ENCODE measurements at regions not wholly inside any gene's neighbourhood (a gene's known extent, or its start where the extent isn't known, plus 50 kb on each side); places are given as distances from the start of the nearest gene placed in this dataset.

DNA sequence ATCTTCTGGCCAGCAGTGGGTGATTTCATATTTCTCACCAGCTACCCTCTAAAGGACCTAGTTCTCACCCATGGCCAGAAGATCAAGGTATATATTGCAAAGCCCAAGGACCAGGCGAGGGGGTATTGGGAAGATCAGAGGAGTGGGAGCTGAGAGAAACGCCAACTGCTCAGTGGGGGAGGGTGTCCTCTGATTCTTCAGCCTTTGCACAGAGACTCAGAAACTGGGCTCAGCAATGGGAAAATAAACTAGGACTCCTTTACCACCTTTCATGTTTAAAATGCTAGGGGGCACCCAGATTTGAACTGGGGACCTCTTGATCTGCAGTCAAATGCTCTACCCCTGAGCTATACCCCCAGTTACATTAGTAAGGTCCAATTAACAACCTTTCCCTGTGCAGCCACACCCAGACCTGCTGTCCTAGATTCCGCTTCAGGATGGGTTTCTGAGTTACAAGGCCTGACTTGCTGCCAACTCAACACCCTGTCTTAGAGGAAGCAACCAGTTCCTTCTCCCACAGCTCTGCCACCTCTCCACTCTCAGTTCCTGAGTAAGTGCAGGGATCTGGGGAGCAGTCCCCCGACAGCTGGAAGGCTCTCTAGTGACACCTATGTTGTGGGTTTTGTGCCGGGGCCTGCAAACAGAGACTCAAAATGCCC, 93.5 kb downstream of the ZNF783 start:
- Histone ChIP-seq H3K27me3 (ENCODE audit: insufficient read depth, low read length) (no peaks in the 10 kb centered on the region), H2AFZ (ENCODE audit: low read depth, low read length, poor library complexity, severe bottlenecking) (no peak overlapping the region), H3K9me3 (ENCODE audit: control insufficient read depth in 1 of 2, insufficient read depth in 1 of 2, low read depth in 1 of 2, low read length in 2 of 2) (no peaks in the 10 kb centered on the region; a peak in 1 of 4 replicates), H4K20me1 (ENCODE audit: insufficient read depth) (no peaks in the 10 kb centered on the region), H3K9ac (ENCODE audit: low read length) (no peak overlapping the region), H3K36me3 (ENCODE audit: control insufficient read depth in 1 of 2, insufficient read depth in 2 of 2, low read length in 2 of 2) (no peaks in the 10 kb centered on the region), H3K4me2 (ENCODE audit: low read length) (no peak overlapping the region; the same call in 1 of the 2 replicates), H3K27ac (ENCODE audit: low read depth, low read length) (no peak overlapping the region; the same call in 1 of the 2 replicates), H3K9me2 (ENCODE audit: insufficient read depth) (no peaks in the 10 kb centered on the region), H3K4me3 (replicated peaks in 1 of 2; ENCODE audit: low read depth in 1 of 2, low read length in 2 of 2) (no peak overlapping the region), H3K4me1 (ENCODE audit: control insufficient read depth in 1 of 2, insufficient read depth in 2 of 2, low read length in 2 of 2) (peaks cover 0 to 21% of the 10 kb centered on the region in 2 experiments; a peak in 1 of 4 replicates), H3K79me2 (ENCODE audit: insufficient read depth, low read length) (no peaks in the 10 kb centered on the region)
- ChIA-PET CTCF (interaction anchor here (0.6 to 1.2 kb wide), 3 partner anchors 20 to 51 kb away, joined by 3 to 4 read pairs (median 3); no protein-coding TSS in a partner anchor), RAD21 (ENCODE audit: low non-redundant PET in 1 of 2, low total read pairs in 2 of 2, uncharacterized antibody in 2 of 2, unreplicated experiment in 2 of 2) (no interaction called here), POLR2A (no interaction called here)
- intact Hi-C loops (cut with micrococcal nuclease): loop anchor here (1.0 kb wide), 1 partner anchor 45 kb away; no protein-coding TSS in a partner anchor
- TSS peak; percentile 99 for BruUV-seq (replicated peaks)
- DNase-seq (ENCODE audit: low read depth, low spot score): peak; percentile 70
- ATAC-seq: peak; percentile 88
- TF ChIP-seq SIN3A (IDR thresholded peaks at IDR 0.05; ENCODE audit: low read depth): no peak
- TF ChIP-seq, protein P1, sequence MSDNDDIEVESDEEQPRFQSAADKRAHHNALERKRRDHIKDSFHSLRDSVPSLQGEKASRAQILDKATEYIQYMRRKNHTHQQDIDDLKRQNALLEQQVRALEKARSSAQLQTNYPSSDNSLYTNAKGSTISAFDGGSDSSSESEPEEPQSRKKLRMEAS (IDR thresholded peaks at IDR 0.05): peak; percentile 29; the same call in 1 of the 2 replicates
- TF ChIP-seq, protein P2, sequence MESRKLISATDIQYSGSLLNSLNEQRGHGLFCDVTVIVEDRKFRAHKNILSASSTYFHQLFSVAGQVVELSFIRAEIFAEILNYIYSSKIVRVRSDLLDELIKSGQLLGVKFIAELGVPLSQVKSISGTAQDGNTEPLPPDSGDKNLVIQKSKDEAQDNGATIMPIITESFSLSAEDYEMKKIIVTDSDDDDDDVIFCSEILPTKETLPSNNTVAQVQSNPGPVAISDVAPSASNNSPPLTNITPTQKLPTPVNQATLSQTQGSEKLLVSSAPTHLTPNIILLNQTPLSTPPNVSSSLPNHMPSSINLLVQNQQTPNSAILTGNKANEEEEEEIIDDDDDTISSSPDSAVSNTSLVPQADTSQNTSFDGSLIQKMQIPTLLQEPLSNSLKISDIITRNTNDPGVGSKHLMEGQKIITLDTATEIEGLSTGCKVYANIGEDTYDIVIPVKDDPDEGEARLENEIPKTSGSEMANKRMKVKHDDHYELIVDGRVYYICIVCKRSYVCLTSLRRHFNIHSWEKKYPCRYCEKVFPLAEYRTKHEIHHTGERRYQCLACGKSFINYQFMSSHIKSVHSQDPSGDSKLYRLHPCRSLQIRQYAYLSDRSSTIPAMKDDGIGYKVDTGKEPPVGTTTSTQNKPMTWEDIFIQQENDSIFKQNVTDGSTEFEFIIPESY (IDR thresholded peaks at IDR 0.05; ENCODE audit: extremely low read depth, insufficient replicate concordance, low read length): no peak
- peak; percentile 45; the same call in 1 of the 2 replicates for TF ChIP-seq CEBPB (IDR thresholded peaks at IDR 0.05; ENCODE audit: low read depth)
- TF ChIP-seq RAD21 (IDR thresholded peaks at IDR 0.05; ENCODE audit: low read depth): peak; percentile 32; the same call in 1 of the 2 replicates
- TF ChIP-seq, protein P3, sequence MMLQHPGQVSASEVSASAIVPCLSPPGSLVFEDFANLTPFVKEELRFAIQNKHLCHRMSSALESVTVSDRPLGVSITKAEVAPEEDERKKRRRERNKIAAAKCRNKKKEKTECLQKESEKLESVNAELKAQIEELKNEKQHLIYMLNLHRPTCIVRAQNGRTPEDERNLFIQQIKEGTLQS (IDR thresholded peaks at IDR 0.05): peak; percentile 97
- TF ChIP-seq, protein P4, sequence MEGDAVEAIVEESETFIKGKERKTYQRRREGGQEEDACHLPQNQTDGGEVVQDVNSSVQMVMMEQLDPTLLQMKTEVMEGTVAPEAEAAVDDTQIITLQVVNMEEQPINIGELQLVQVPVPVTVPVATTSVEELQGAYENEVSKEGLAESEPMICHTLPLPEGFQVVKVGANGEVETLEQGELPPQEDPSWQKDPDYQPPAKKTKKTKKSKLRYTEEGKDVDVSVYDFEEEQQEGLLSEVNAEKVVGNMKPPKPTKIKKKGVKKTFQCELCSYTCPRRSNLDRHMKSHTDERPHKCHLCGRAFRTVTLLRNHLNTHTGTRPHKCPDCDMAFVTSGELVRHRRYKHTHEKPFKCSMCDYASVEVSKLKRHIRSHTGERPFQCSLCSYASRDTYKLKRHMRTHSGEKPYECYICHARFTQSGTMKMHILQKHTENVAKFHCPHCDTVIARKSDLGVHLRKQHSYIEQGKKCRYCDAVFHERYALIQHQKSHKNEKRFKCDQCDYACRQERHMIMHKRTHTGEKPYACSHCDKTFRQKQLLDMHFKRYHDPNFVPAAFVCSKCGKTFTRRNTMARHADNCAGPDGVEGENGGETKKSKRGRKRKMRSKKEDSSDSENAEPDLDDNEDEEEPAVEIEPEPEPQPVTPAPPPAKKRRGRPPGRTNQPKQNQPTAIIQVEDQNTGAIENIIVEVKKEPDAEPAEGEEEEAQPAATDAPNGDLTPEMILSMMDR (IDR thresholded peaks at IDR 0.05 in 2 of 3, conservative IDR thresholded peaks at IDR 0.05 in 1 of 3; ENCODE audit: borderline replicate concordance in 1 of 3, insufficient read depth in 1 of 3, low read depth in 2 of 3, low read length in 2 of 3): peak; percentile 13 to 36 (median 25); a peak in 3 of 6 replicates
- no peak for TF ChIP-seq EZH2 (IDR thresholded peaks at IDR 0.05)
- no peak for TF ChIP-seq YY1 (IDR thresholded peaks at IDR 0.05; ENCODE audit: extremely low read depth, insufficient replicate concordance, low read depth, low read length)
- TF ChIP-seq ZNF274 (IDR thresholded peaks at IDR 0.05; ENCODE audit: low read depth, low read length): no peak
- TF ChIP-seq, protein P5, sequence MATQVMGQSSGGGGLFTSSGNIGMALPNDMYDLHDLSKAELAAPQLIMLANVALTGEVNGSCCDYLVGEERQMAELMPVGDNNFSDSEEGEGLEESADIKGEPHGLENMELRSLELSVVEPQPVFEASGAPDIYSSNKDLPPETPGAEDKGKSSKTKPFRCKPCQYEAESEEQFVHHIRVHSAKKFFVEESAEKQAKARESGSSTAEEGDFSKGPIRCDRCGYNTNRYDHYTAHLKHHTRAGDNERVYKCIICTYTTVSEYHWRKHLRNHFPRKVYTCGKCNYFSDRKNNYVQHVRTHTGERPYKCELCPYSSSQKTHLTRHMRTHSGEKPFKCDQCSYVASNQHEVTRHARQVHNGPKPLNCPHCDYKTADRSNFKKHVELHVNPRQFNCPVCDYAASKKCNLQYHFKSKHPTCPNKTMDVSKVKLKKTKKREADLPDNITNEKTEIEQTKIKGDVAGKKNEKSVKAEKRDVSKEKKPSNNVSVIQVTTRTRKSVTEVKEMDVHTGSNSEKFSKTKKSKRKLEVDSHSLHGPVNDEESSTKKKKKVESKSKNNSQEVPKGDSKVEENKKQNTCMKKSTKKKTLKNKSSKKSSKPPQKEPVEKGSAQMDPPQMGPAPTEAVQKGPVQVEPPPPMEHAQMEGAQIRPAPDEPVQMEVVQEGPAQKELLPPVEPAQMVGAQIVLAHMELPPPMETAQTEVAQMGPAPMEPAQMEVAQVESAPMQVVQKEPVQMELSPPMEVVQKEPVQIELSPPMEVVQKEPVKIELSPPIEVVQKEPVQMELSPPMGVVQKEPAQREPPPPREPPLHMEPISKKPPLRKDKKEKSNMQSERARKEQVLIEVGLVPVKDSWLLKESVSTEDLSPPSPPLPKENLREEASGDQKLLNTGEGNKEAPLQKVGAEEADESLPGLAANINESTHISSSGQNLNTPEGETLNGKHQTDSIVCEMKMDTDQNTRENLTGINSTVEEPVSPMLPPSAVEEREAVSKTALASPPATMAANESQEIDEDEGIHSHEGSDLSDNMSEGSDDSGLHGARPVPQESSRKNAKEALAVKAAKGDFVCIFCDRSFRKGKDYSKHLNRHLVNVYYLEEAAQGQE (IDR thresholded peaks at IDR 0.05; ENCODE audit: low read depth): no peak
- peak; percentile 14 for TF ChIP-seq TCF7L2 (IDR thresholded peaks at IDR 0.05; ENCODE audit: borderline replicate concordance, extremely low read depth, insufficient read depth, insufficient read length)
- TF ChIP-seq SP1 (IDR thresholded peaks at IDR 0.05; ENCODE audit: low read depth): no peak
- TF ChIP-seq CBX3 (IDR thresholded peaks at IDR 0.05; ENCODE audit: low read depth): peak; percentile 39; the same call in 1 of the 2 replicates
- TF ChIP-seq JUND (IDR thresholded peaks at IDR 0.05): no peak
- TF ChIP-seq EZH2phosphoT487 (IDR thresholded peaks at IDR 0.05; ENCODE audit: borderline replicate concordance): no peak
- 0 out of 2 replicates have a peak, but pooled peaks have one; percentile 16 for TF ChIP-seq EGR1 (IDR thresholded peaks at IDR 0.05; ENCODE audit: low read depth)
- no peak for TF ChIP-seq SRF (IDR thresholded peaks at IDR 0.05; ENCODE audit: low read depth)
- no peak for TF ChIP-seq POLR2A (IDR thresholded peaks at IDR 0.05; ENCODE audit: borderline replicate concordance, extremely low read depth, insufficient read depth, insufficient read length)

Data from HCT116 (cell line).